OCI-LY7 (cell line): ENCODE measurements at regions not wholly inside any gene's neighbourhood (a gene's known extent, or its start where the extent isn't known, plus 50 kb on each side); places are given as distances from the start of the nearest gene placed in this dataset.

ENCODE experiments used
- BruUV-seq: library from RNA; stranded (reverse); fragments of 400-500 nt; replicated peaks from 2 replicates; lab custom pipeline; 2021; lab: Mats Ljungman, UMichigan
- CTCF ChIA-PET: fragments of 300-600 bp; sonication (Branson Sonifier 250); formaldehyde crosslinking; loops from one replicate; lab custom pipeline; 2022; ENCODE audit warnings: antibody characterized with exemption; ENCODE audit not compliant: unreplicated experiment; lab: Charles Lee
- POLR2A ChIA-PET: fragments of 300-600 bp; sonication (Branson Sonifier 250); formaldehyde crosslinking; loops from one replicate; lab custom pipeline; 2022; ENCODE audit warnings: antibody characterized with exemption; lab: Charles Lee
- DNase-seq: peaks from one replicate; pipeline ENCODE4 v3.0.0-alpha.2; 2015; ENCODE audit warnings: low spot score
- H2AFZ ChIP-seq: fragments of 200-600 bp; sonication (generic), shearing (Covaris generic); 2 replicates; pipeline ENCODE4 v1.6.1; 2014; ENCODE audit warnings: mild to moderate bottlenecking, antibody characterized with exemption, low read length, moderate library complexity
- H3K27ac ChIP-seq: fragments of 200-600 bp; sonication (generic); 2 replicates; pipeline ENCODE4 v1.5.1; 2014; ENCODE audit warnings: mixed run types, low read depth, mild to moderate bottlenecking, moderate library complexity, low read length, inconsistent platforms; ENCODE audit not compliant: poor library complexity, severe bottlenecking
- H3K36me3 ChIP-seq: fragments of 200-600 bp; sonication (generic); 2 replicates; pipeline ENCODE4 v1.6.1; 2014; ENCODE audit warnings: mild to moderate bottlenecking, antibody characterized with exemption, low read length, moderate library complexity, mixed read lengths; ENCODE audit not compliant: insufficient read depth
- H3K4me1 ChIP-seq: fragments of 200-600 bp; sonication (generic); 2 replicates; pipeline ENCODE4 v1.5.1; 2014; ENCODE audit warnings: mild to moderate bottlenecking, low read length; ENCODE audit not compliant: insufficient read depth, poor library complexity, severe bottlenecking
- H3K4me2 ChIP-seq: fragments of 200-600 bp; sonication (generic); 2 replicates; pipeline ENCODE4 v1.6.1; 2014; ENCODE audit warnings: mild to moderate bottlenecking, low read length
- H3K4me3 ChIP-seq: fragments of 200-600 bp; sonication (generic); 2 replicates; pipeline ENCODE4 v1.5.1; 2014; ENCODE audit warnings: mild to moderate bottlenecking, low read depth, low read length; ENCODE audit not compliant: poor library complexity, severe bottlenecking
- H3K79me2 ChIP-seq: fragments of 200-600 bp; sonication (generic); 2 replicates; pipeline ENCODE4 v1.6.1; 2016; ENCODE audit warnings: low read depth, mild to moderate bottlenecking, low read length, moderate library complexity, mixed read lengths; ENCODE audit not compliant: insufficient read depth
- H3K9me2 ChIP-seq: fragments of 200-600 bp; sonication (generic); 2 replicates; pipeline ENCODE4 v1.6.1; 2016; ENCODE audit warnings: mild to moderate bottlenecking, low read length, mixed read lengths; ENCODE audit not compliant: insufficient read depth
- H3K9me3 ChIP-seq: fragments of 200-600 bp; sonication (generic); 2 replicates; pipeline ENCODE4 v1.6.1; 2014; ENCODE audit warnings: mild to moderate bottlenecking, mixed run types, low read length, mixed read lengths
- H4K20me1 ChIP-seq: fragments of 200-600 bp; sonication (generic); 2 replicates; pipeline ENCODE4 v1.6.1; 2014; ENCODE audit warnings: mild to moderate bottlenecking, antibody characterized with exemption, low read length, moderate library complexity, mixed read lengths; ENCODE audit not compliant: insufficient read depth
- CTCF ChIP-seq: fragments of 200-600 bp; sonication (generic); conservative IDR thresholded peaks from 2 replicates; pipeline ENCODE4 v1.5.1; 2014; ENCODE audit warnings: mild to moderate bottlenecking, antibody characterized with exemption, low read length, moderate library complexity, mixed read lengths
- EZH2phosphoT487 ChIP-seq: fragments of 200-600 bp; sonication (generic); IDR thresholded peaks from 2 replicates; pipeline ENCODE4 v1.6.1; 2018; ENCODE audit warnings: low read depth, borderline replicate concordance, mild to moderate bottlenecking, mixed run types, antibody characterized with exemption, low read length, moderate library complexity, mixed read lengths
- intact Hi-C: fragments of 100-400 bp; cut with micrococcal nuclease; formaldehyde crosslinking; loops from one replicate; pipeline ENCODE4 v1.10.0; 2022; ENCODE audit not compliant: unreplicated experiment

GRCh38 chr15:55126111-55126510 lies 70.6 kb downstream of the RSL24D1 start:
- no peaks in the 10 kb centered on the region for H3K9me2 ChIP-seq
- intact Hi-C loops = no loop called here
- H3K4me2 ChIP-seq = no peak overlapping the region
- no peaks in the 10 kb centered on the region for H3K36me3 ChIP-seq
- no peaks in the 10 kb centered on the region for H4K20me1 ChIP-seq
- H2AFZ ChIP-seq = no peak overlapping the region
- H3K27ac ChIP-seq = no peak overlapping the region
- TF ChIP-seq EZH2phosphoT487 = no peak
- TF ChIP-seq CTCF = no peak
- no peaks in the 10 kb centered on the region for H3K79me2 ChIP-seq
- CTCF ChIA-PET = no interaction called here
- no peak overlapping the region for H3K4me3 ChIP-seq
- no TSS peak for BruUV-seq
- POLR2A ChIA-PET = no interaction called here
- no peaks in the 10 kb centered on the region for H3K9me3 ChIP-seq
- no peak for DNase-seq
- H3K4me1 ChIP-seq = no peaks in the 10 kb centered on the region

GRCh38 chr15:55124616-55125015 lies 72.1 kb downstream of the RSL24D1 start:
- Histone ChIP-seq H3K79me2 (no peaks in the 10 kb centered on the region), H3K4me1 (no peaks in the 10 kb centered on the region), H3K4me3 (no peak overlapping the region), H2AFZ (no peak overlapping the region), H3K9me2 (no peaks in the 10 kb centered on the region), H3K9me3 (no peaks in the 10 kb centered on the region), H3K27ac (no peak overlapping the region), H3K36me3 (no peaks in the 10 kb centered on the region), H3K4me2 (no peak overlapping the region), H4K20me1 (no peaks in the 10 kb centered on the region)
- intact Hi-C loops = no loop called here
- DNase-seq = no peak
- BruUV-seq = no TSS peak
- POLR2A ChIA-PET = interaction anchor here (0.7 kb wide), 2 partner anchors 10 to 548 kb away, joined by 3 to 4 read pairs; no protein-coding TSS in a partner anchor
- TF ChIP-seq CTCF (no peak), EZH2phosphoT487 (no peak)
- CTCF ChIA-PET = no interaction called here

GRCh38 chr15:55118344-55118870 lies 78.3 kb downstream of the RSL24D1 start:
- intact Hi-C loops = no loop called here
- POLR2A ChIA-PET = interaction anchor here (0.7 kb wide), 1 partner anchor 15 kb away, joined by 5 read pairs; no protein-coding TSS in a partner anchor

More at GRCh38 chr15:55118344-55118870, 78.3 kb downstream of the RSL24D1 start:
- Histone ChIP-seq H2AFZ (no peak overlapping the region), H3K79me2 (no peaks in the 10 kb centered on the region), H3K4me3 (no peak overlapping the region), H3K9me3 (no peaks in the 10 kb centered on the region), H3K4me1 (no peaks in the 10 kb centered on the region), H3K27ac (no peak overlapping the region), H3K36me3 (no peaks in the 10 kb centered on the region), H4K20me1 (no peaks in the 10 kb centered on the region), H3K4me2 (no peak overlapping the region), H3K9me2 (no peaks in the 10 kb centered on the region)
- BruUV-seq = no TSS peak
- TF ChIP-seq CTCF (no peak), EZH2phosphoT487 (no peak)
- no peak for DNase-seq
- CTCF ChIA-PET = no interaction called here
